Neural crest cell (in vitro differentiated cells): ENCODE measurements at regions not wholly inside any gene's neighbourhood (a gene's known extent, or its start where the extent isn't known, plus 50 kb on each side); places are given as distances from the start of the nearest gene placed in this dataset.
"Not testable (repeated sequence)": the region's sequence is repeated elsewhere in the genome, so short reads cannot be mapped to it uniquely, and the experiment has no call there.

Experiments used
- DNase-seq: peaks from one replicate; pipeline ENCODE4 v3.0.0; 2021; ENCODE audit warnings: low read depth, mixed read lengths, low spot score
- H3K27ac Mint-ChIP-seq: one replicate; pipeline ENCODE4 v1.8.0; 2021; ENCODE audit warnings: mild to moderate bottlenecking, mixed read lengths; ENCODE audit not compliant: unreplicated experiment
- H3K27me3 Mint-ChIP-seq: 2 replicates; pipeline ENCODE4 v1.8.0; 2021; ENCODE audit warnings: low read depth, mild to moderate bottlenecking, mixed read lengths
- H3K36me3 Mint-ChIP-seq: 2 replicates; pipeline ENCODE4 v1.8.0; 2021; ENCODE audit warnings: low read depth, mild to moderate bottlenecking, mixed read lengths
- H3K4me1 Mint-ChIP-seq: 2 replicates; pipeline ENCODE4 v1.8.0; 2021; ENCODE audit warnings: mixed read lengths
- H3K4me3 Mint-ChIP-seq: one replicate; pipeline ENCODE4 v1.8.0; 2021; ENCODE audit warnings: mild to moderate bottlenecking, mixed read lengths
- H3K9me3 Mint-ChIP-seq: 2 replicates; pipeline ENCODE4 v1.8.0; 2021; ENCODE audit warnings: mixed read lengths
- CTCF ChIP-seq: fragments of 200-600 bp; sonication (generic); conservative IDR thresholded peaks from 2 replicates; pipeline ENCODE4 v1.5.0; 2021; ENCODE audit warnings: antibody characterized with exemption, mild to moderate bottlenecking

DNA sequence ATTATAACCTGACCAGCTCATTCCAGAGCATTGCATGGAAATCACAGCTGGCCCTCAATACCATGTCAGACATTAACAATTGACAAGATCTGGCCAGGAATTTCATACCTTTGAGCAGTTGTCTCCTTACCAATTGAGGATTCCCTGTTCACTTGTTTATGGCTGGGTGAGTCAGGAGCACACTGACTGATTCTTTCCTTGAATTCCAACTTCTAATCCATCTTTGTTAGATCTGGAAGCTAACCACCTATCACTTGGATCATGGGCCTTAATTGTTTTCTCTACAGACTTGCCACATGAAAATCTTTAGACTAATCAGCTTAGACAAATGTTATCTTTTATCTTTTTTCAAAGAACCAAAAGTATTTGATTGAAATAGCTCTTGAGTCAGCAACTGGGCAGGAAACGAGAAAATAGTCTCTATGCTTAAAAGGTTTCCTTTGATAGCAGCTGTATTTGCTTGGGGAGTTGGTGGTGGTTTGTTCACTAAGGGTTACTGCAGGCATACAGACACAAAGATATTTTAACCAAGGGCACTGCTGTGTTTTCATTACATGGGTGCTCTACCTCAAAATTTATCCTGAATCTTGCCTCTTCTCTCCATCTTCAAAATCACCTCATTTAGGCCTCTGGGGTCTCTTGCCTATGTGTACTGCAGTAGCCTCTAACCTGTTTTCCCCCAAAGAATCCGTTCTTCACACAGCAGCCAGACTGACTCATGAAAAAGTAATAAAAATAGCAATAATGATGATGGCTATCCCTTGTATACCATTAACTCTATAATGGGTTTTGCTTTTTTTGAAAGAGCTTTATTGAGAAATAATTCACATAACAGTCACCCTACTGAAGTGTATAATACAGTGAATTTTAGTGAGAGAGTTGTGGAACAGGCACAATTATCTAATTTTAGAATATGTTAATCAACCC, 197.0 kb upstream of the NMUR2 start:
- no peak for DNase-seq
- Mint-ChIP-seq H3K9me3 (peaks cover 3% of the 10 kb centered on the region), H3K27ac (no peak overlapping the region), H3K4me3 (no peak overlapping the region), H3K4me1 (peaks cover 7% of the 10 kb centered on the region), H3K36me3 (no peaks in the 10 kb centered on the region), H3K27me3 (peaks cover 6% of the 10 kb centered on the region)
- no peak for TF ChIP-seq CTCF

DNA sequence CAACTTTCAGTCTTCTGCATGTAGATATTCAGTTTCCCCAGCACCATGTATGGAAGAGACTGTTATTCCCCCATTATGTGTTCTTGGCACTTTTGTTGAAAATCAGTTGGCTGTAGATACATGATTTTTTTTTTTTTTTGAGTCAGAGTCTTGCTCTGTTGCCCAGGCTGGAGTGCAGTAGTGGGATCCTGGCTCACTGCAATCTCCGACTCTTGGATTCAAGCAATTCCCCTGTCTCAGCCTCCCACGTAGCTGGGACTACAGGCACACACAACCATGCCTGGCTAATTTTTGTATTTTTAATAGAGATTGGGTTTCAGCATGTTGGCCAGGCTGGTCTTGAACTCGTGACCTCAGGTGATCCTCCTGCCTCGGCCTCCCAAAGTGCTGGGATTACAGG, 201.0 kb upstream of the NMUR2 start:
- not testable (repeated sequence) for H3K4me3 Mint-ChIP-seq, H3K27me3 Mint-ChIP-seq, H3K36me3 Mint-ChIP-seq, H3K27ac Mint-ChIP-seq, H3K9me3 Mint-ChIP-seq, DNase-seq
- H3K4me1 Mint-ChIP-seq = peaks cover 20% of the 10 kb centered on the region

DNA sequence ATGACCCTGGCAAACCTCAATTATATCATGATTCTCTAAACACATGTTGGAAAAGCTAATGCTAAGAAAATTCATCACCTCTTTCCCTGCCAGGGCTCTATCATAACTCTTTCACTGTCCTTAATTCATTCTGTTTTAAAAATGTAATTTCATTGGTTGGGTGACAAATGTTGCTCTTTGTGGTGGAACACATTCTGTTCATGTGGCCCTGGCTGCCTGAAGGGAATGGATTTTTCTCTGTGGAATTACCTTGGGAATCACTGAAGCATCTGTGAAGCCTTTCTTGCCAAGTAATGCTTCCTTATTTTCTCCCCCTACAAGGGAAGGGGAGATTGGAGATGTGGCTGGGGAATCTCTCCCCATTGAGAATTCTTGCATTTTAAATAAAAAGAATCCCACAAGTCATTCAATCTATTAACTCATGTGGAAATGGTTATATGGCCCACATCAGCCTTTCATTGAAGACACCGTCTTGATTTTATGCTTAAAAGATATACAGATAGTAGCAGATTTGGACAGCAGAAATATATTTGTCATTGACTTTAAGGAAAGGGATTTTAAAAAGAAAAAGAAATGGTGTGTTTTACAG, 201.8 kb upstream of the NMUR2 start:
- no peaks in the 10 kb centered on the region for H3K27me3 Mint-ChIP-seq
- no peak overlapping the region for H3K27ac Mint-ChIP-seq

DNA sequence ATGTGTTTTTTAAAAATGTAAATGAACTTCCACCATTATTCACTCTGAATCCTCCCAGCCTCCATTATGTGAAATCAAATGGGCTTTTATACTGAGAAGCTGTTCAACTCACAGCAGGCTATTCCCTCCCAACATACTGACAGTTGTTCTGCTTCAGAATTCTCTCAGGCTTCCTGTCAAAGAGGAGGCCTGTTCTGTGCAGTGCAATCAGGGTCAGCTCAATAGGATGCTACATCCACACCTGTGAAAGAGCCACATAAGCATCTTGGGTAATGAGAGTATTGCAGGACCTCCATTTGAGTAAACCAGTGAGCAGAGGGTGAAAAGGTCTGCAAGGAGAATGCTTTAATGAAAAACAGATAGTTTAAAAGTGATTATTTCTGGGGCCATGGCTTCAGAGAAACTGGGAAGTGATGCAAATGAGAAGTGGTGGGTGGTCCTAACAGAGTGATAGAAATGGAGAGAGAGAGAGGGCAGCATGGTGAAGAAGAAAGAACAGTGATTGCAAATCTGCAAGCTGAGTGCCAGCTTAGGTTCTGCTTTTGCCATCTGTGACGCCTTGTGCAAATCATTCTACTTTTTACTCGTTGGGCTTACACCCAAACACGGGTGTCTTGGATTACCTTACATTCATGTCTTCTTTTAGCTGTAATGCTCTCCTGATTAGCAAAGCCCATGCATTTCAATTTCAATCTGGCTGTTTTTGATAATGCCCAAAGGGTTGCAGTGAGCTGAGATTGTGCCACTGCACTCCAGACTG, 202.5 kb upstream of the NMUR2 start:
- no peak for DNase-seq
- TF ChIP-seq CTCF = no peak
- peaks cover 3% of the 10 kb centered on the region for H3K9me3 Mint-ChIP-seq
- H3K27me3 Mint-ChIP-seq = no peaks in the 10 kb centered on the region
- H3K4me3 Mint-ChIP-seq = peak overlapping the region; percentile 1
- H3K4me1 Mint-ChIP-seq = peaks cover 20% of the 10 kb centered on the region
- H3K36me3 Mint-ChIP-seq = no peaks in the 10 kb centered on the region
- H3K27ac Mint-ChIP-seq = no peak overlapping the region

More for the DNA sequence above, 201.8 kb upstream of the NMUR2 start:
- H3K4me1 Mint-ChIP-seq = peaks cover 20% of the 10 kb centered on the region
- H3K4me3 Mint-ChIP-seq = peak overlapping the region; percentile 27
- no peaks in the 10 kb centered on the region for H3K36me3 Mint-ChIP-seq
- TF ChIP-seq CTCF = no peak
- DNase-seq = no peak
- H3K9me3 Mint-ChIP-seq = peaks cover 3% of the 10 kb centered on the region

GRCh38 chr5:152608458-152608857, 203.4 kb upstream of the NMUR2 start:
- H3K27ac Mint-ChIP-seq = peak overlapping the region; percentile 37
- peaks cover 3% of the 10 kb centered on the region for H3K9me3 Mint-ChIP-seq
- H3K4me3 Mint-ChIP-seq = no peak overlapping the region
- DNase-seq = no peak
- no peak for TF ChIP-seq CTCF
- H3K4me1 Mint-ChIP-seq = peaks cover 20% of the 10 kb centered on the region
- no peaks in the 10 kb centered on the region for H3K27me3 Mint-ChIP-seq
- H3K36me3 Mint-ChIP-seq = no peaks in the 10 kb centered on the region
